ENCODE measurements at regions not wholly inside any gene's neighbourhood (a gene's known extent, or its start where the extent isn't known, plus 50 kb on each side); places are given as distances from the start of the nearest gene placed in this dataset.

- no peak for DNase-seq
- Histone ChIP-seq H3K9ac (no peak overlapping the region), H2AFZ (ENCODE audit: low read depth) (no peak overlapping the region), H3K4me3 (ENCODE audit: low read depth in 2 of 2, low read length in 1 of 2) (no peak overlapping the region), H3K79me2 (ENCODE audit: insufficient read depth) (no peaks in the 10 kb centered on the region), H3F3A (replicated peaks; ENCODE audit: insufficient read depth) (no peaks in the 10 kb centered on the region), H3K9me3 (no peaks in the 10 kb centered on the region), H3K9me2 (no peaks in the 10 kb centered on the region), H4K20me1 (ENCODE audit: insufficient read depth) (no peaks in the 10 kb centered on the region), H3K27me3 (ENCODE audit: insufficient read depth) (no peaks in the 10 kb centered on the region), H3K27ac (ENCODE audit: low read depth in 2 of 2, low read length in 1 of 2) (no peak overlapping the region), H3K4me1 (ENCODE audit: control insufficient read depth in 1 of 2, insufficient read depth in 2 of 2, low read depth in 1 of 2, low read length in 1 of 2) (peaks cover 0 to 26% of the 10 kb centered on the region in 2 experiments; a peak in 1 of 4 replicates), H3K4me2 (no peak overlapping the region), H3K36me3 (replicated peaks in 1 of 2; ENCODE audit: control insufficient read depth in 1 of 2, insufficient read depth in 2 of 2, low read length in 1 of 2) (no peaks in the 10 kb centered on the region)
- ChIA-PET POLR2A (no interaction called here), CTCF (interaction anchor here (1.2 kb wide), 1 partner anchor 17 kb away, joined by 4 read pairs; no protein-coding TSS in a partner anchor)
- WGBS (ENCODE audit: low lambda C conversion rate): 20% methylated on average over 3 of the region's 3 CpGs
- TF ChIP-seq CHD2 (IDR thresholded peaks at IDR 0.05; ENCODE audit: low read length, partially characterized antibody) (no peak), FOSL2 (IDR thresholded peaks at IDR 0.05; ENCODE audit: borderline replicate concordance, low read depth) (no peak), RCOR1 (IDR thresholded peaks at IDR 0.05; ENCODE audit: low read length) (no peak), RAD21 (IDR thresholded peaks at IDR 0.05; ENCODE audit: low read length) (no peak)
- TF ChIP-seq, protein P1, sequence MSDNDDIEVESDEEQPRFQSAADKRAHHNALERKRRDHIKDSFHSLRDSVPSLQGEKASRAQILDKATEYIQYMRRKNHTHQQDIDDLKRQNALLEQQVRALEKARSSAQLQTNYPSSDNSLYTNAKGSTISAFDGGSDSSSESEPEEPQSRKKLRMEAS (IDR thresholded peaks at IDR 0.05; ENCODE audit: low read depth): no peak
Measured at GRCh38 chr11:115065314-115065713, 387.0 kb downstream of the NXPE2 start.

DNA sequence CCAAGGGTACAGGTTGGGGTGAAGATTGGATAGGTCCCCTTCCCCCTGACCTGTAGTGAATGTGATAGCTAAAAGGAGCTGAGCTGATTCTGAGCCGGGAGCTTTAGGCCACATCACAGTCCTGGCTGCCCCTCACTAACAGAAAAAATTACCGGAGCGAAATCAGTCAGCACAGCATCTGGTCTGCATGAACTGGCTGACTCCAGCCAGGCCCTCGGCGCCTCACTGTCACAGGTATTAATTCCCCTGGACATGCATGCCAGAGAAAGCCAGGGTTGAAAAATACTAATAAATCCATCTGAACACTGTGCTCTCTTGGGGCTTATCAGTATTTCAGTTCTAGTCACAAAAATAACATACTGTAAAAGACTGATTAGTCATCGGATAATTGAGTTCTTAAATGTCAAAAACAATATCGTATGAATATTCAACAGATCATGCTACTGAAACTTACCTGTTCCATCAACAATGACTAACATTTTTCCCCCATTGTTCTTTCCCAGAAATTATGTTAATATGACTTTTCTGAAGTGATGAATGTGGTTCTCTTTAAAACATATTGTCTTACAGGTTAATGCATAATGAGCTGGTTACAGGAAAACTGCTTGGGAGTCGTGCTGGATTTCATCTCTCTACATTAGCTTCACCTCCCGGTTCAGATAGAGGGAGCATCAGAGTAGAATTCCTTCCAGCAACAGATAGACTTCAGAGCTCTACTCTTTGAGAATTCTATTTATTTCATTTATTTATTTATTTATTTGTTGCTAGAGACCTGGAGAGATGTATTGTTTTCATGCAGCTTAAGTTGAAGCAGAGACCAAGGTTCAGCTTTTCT is 387.7 kb downstream of the NXPE2 start:
- Histone ChIP-seq H3K4me2 (no peak overlapping the region), H4K20me1 (ENCODE audit: insufficient read depth) (no peaks in the 10 kb centered on the region), H3K36me3 (replicated peaks in 1 of 2; ENCODE audit: control insufficient read depth in 1 of 2, insufficient read depth in 2 of 2, low read length in 1 of 2) (no peaks in the 10 kb centered on the region), H3F3A (replicated peaks; ENCODE audit: insufficient read depth) (no peaks in the 10 kb centered on the region), H3K4me1 (ENCODE audit: control insufficient read depth in 1 of 2, insufficient read depth in 2 of 2, low read depth in 1 of 2, low read length in 1 of 2) (peaks cover 0 to 23% of the 10 kb centered on the region in 2 experiments; a peak in 1 of 4 replicates), H3K27ac (ENCODE audit: low read depth in 2 of 2, low read length in 1 of 2) (no peak overlapping the region), H3K9me3 (no peaks in the 10 kb centered on the region), H2AFZ (ENCODE audit: low read depth) (no peak overlapping the region), H3K9ac (no peak overlapping the region), H3K27me3 (ENCODE audit: insufficient read depth) (no peaks in the 10 kb centered on the region), H3K4me3 (ENCODE audit: low read depth in 2 of 2, low read length in 1 of 2) (no peak overlapping the region), H3K9me2 (no peaks in the 10 kb centered on the region), H3K79me2 (ENCODE audit: insufficient read depth) (no peaks in the 10 kb centered on the region)
- no peak for TF ChIP-seq JUND (IDR thresholded peaks at IDR 0.05)
- TF ChIP-seq SIN3A (IDR thresholded peaks at IDR 0.05; ENCODE audit: borderline replicate concordance, low read depth, low read length): no peak
- no peak for TF ChIP-seq YY1 (IDR thresholded peaks at IDR 0.05; ENCODE audit: low read depth)
- TF ChIP-seq TEAD4 (IDR thresholded peaks at IDR 0.05; ENCODE audit: borderline replicate concordance, insufficient read depth): no peak
- TF ChIP-seq, protein P2, sequence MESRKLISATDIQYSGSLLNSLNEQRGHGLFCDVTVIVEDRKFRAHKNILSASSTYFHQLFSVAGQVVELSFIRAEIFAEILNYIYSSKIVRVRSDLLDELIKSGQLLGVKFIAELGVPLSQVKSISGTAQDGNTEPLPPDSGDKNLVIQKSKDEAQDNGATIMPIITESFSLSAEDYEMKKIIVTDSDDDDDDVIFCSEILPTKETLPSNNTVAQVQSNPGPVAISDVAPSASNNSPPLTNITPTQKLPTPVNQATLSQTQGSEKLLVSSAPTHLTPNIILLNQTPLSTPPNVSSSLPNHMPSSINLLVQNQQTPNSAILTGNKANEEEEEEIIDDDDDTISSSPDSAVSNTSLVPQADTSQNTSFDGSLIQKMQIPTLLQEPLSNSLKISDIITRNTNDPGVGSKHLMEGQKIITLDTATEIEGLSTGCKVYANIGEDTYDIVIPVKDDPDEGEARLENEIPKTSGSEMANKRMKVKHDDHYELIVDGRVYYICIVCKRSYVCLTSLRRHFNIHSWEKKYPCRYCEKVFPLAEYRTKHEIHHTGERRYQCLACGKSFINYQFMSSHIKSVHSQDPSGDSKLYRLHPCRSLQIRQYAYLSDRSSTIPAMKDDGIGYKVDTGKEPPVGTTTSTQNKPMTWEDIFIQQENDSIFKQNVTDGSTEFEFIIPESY (IDR thresholded peaks at IDR 0.05; ENCODE audit: borderline replicate concordance, low read depth): no peak
- TF ChIP-seq MEF2A (IDR thresholded peaks at IDR 0.05; ENCODE audit: borderline replicate concordance, low read depth): no peak
- no peak for TF ChIP-seq FOXJ3 (CRISPR knock-in tag; IDR thresholded peaks at IDR 0.05)
- TF ChIP-seq MXI1 (IDR thresholded peaks at IDR 0.05; ENCODE audit: low read depth, low read length): no peak
- TF ChIP-seq, protein P3, sequence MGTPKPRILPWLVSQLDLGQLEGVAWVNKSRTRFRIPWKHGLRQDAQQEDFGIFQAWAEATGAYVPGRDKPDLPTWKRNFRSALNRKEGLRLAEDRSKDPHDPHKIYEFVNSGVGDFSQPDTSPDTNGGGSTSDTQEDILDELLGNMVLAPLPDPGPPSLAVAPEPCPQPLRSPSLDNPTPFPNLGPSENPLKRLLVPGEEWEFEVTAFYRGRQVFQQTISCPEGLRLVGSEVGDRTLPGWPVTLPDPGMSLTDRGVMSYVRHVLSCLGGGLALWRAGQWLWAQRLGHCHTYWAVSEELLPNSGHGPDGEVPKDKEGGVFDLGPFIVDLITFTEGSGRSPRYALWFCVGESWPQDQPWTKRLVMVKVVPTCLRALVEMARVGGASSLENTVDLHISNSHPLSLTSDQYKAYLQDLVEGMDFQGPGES (IDR thresholded peaks at IDR 0.05; ENCODE audit: low read depth, low read length): no peak
- TF ChIP-seq GABPA (IDR thresholded peaks at IDR 0.05; ENCODE audit: low read depth): no peak
- no peak for TF ChIP-seq TAF1 (IDR thresholded peaks at IDR 0.05; ENCODE audit: borderline replicate concordance, low read depth, low read length)
- TF ChIP-seq, protein P1 (IDR thresholded peaks at IDR 0.05; ENCODE audit: low read depth): no peak
- ChIA-PET CTCF (interaction anchor here (0.9 to 1.3 kb wide), 3 partner anchors 17 to 41 kb away, joined by 3 to 4 read pairs (median 3); no protein-coding TSS in a partner anchor), POLR2A (no interaction called here)
- WGBS (ENCODE audit: low lambda C conversion rate): 48% methylated on average over 9 of the region's 9 CpGs
- DNase-seq: no peak
